ENCODE measurements at regions not wholly inside any gene's neighbourhood (a gene's known extent, or its start where the extent isn't known, plus 50 kb on each side); places are given as distances from the start of the nearest gene placed in this dataset.

- ATAC-seq, result no peak
- intact Hi-C loops (cut with micrococcal nuclease), result no loop called here
- Histone ChIP-seq H3K27me3 (ENCODE audit: control insufficient read depth, insufficient read depth, low read length) (peaks cover 2% of the 10 kb centered on the region), H3K9me3 (ENCODE audit: control insufficient read depth, insufficient read depth, low read length) (no peaks in the 10 kb centered on the region), H3K4me1 (ENCODE audit: control insufficient read depth, insufficient read depth, low read length) (no peaks in the 10 kb centered on the region), H3K27ac (ENCODE audit: low read length) (no peak overlapping the region), H3K4me3 (ENCODE audit: low read length) (no peak overlapping the region), H3K36me3 (ENCODE audit: control insufficient read depth, insufficient read depth, low read length) (no peaks in the 10 kb centered on the region)
- Mint-ChIP-seq H3K4me3 (no peak overlapping the region), H3K9me3 (peaks cover 2 to 4% of the 10 kb centered on the region in 2 donors), H3K27me3 (ENCODE audit: low read depth in 2 of 2) (peaks cover 28 to 49% of the 10 kb centered on the region in 2 donors), H3K27ac (no peak overlapping the region), H3K4me1 (no peaks in the 10 kb centered on the region), H3K36me3 (peaks cover 14% of the 10 kb centered on the region)
- WGBS (ENCODE audit: insufficient coverage), result 0% methylated on average over 1 of the region's 1 CpG
- TF ChIP-seq CTCF (IDR thresholded peaks at IDR 0.05), result no peak
- no peak for DNase-seq
These were observed 138.5 kb upstream of the S1PR3 start for GRCh38 chr9:88852794-88853193.

GRCh38 chr9:88870627-88871026 lies 120.6 kb upstream of the S1PR3 start:
- Histone ChIP-seq H3K27ac (ENCODE audit: low read length) (no peak overlapping the region), H3K4me1 (ENCODE audit: control insufficient read depth, insufficient read depth, low read length) (no peaks in the 10 kb centered on the region), H3K36me3 (ENCODE audit: control insufficient read depth, insufficient read depth, low read length) (no peaks in the 10 kb centered on the region), H3K9me3 (ENCODE audit: control insufficient read depth, insufficient read depth, low read length) (no peaks in the 10 kb centered on the region), H3K27me3 (ENCODE audit: control insufficient read depth, insufficient read depth, low read length) (peaks cover 5% of the 10 kb centered on the region), H3K4me3 (ENCODE audit: low read length) (no peak overlapping the region)
- peaks cover 4 to 6% of the 10 kb centered on the region in 2 donors for H3K9me3 Mint-ChIP-seq
- H3K36me3 Mint-ChIP-seq, result no peaks in the 10 kb centered on the region
- no peak overlapping the region for H3K27ac Mint-ChIP-seq
- no peak for DNase-seq
- peaks cover 9 to 39% of the 10 kb centered on the region in 2 donors for H3K27me3 Mint-ChIP-seq (ENCODE audit: low read depth in 2 of 2)
- intact Hi-C loops (cut with micrococcal nuclease), result no loop called here
- TF ChIP-seq CTCF (IDR thresholded peaks at IDR 0.05), result no peak
- 82% methylated on average over 5 of the region's 5 CpGs for WGBS (ENCODE audit: insufficient coverage)
- H3K4me1 Mint-ChIP-seq, result no peaks in the 10 kb centered on the region
- no peak overlapping the region for H3K4me3 Mint-ChIP-seq
- ATAC-seq, result no peak

- Mint-ChIP-seq H3K36me3 (no peaks in the 10 kb centered on the region), H3K27me3 (ENCODE audit: low read depth in 2 of 2) (peaks cover 9 to 33% of the 10 kb centered on the region in 2 donors), H3K9me3 (peaks cover 4 to 6% of the 10 kb centered on the region in 2 donors), H3K27ac (no peak overlapping the region), H3K4me3 (no peak overlapping the region), H3K4me1 (no peaks in the 10 kb centered on the region)
- DNase-seq, result no peak
- H3K9me3 ChIP-seq (ENCODE audit: control insufficient read depth, insufficient read depth, low read length), result no peaks in the 10 kb centered on the region
- WGBS (ENCODE audit: insufficient coverage), result 91% methylated on average over 8 of the region's 8 CpGs
- H3K4me1 ChIP-seq (ENCODE audit: control insufficient read depth, insufficient read depth, low read length), result no peaks in the 10 kb centered on the region
- intact Hi-C loops (cut with micrococcal nuclease), result no loop called here
- no peak overlapping the region for H3K27ac ChIP-seq (ENCODE audit: low read length)
- no peak overlapping the region for H3K4me3 ChIP-seq (ENCODE audit: low read length)
- H3K36me3 ChIP-seq (ENCODE audit: control insufficient read depth, insufficient read depth, low read length), result no peaks in the 10 kb centered on the region
- no peak for ATAC-seq
- H3K27me3 ChIP-seq (ENCODE audit: control insufficient read depth, insufficient read depth, low read length), result peaks cover 3% of the 10 kb centered on the region
- no peak for TF ChIP-seq CTCF (IDR thresholded peaks at IDR 0.05)
These were observed 119.6 kb upstream of the S1PR3 start for GRCh38 chr9:88871669-88872068.

GRCh38 chr9:88872192-88872946 lies 118.9 kb upstream of the S1PR3 start:
- H3K4me3 ChIP-seq (ENCODE audit: low read length), result no peak overlapping the region
- Mint-ChIP-seq H3K9me3 (peaks cover 4 to 6% of the 10 kb centered on the region in 2 donors), H3K4me3 (no peak overlapping the region), H3K27ac (no peak overlapping the region), H3K4me1 (no peaks in the 10 kb centered on the region), H3K27me3 (ENCODE audit: low read depth in 2 of 2) (peaks cover 9 to 34% of the 10 kb centered on the region in 2 donors), H3K36me3 (no peaks in the 10 kb centered on the region)
- no peaks in the 10 kb centered on the region for H3K36me3 ChIP-seq (ENCODE audit: control insufficient read depth, insufficient read depth, low read length)
- no peaks in the 10 kb centered on the region for H3K4me1 ChIP-seq (ENCODE audit: control insufficient read depth, insufficient read depth, low read length)
- WGBS (ENCODE audit: insufficient coverage), result 88% methylated on average over 3 of the region's 3 CpGs
- no peak for ATAC-seq
- DNase-seq, result no peak
- H3K27me3 ChIP-seq (ENCODE audit: control insufficient read depth, insufficient read depth, low read length), result peaks cover 3% of the 10 kb centered on the region
- H3K27ac ChIP-seq (ENCODE audit: low read length), result no peak overlapping the region
- no peaks in the 10 kb centered on the region for H3K9me3 ChIP-seq (ENCODE audit: control insufficient read depth, insufficient read depth, low read length)
- no peak for TF ChIP-seq CTCF (IDR thresholded peaks at IDR 0.05)
- intact Hi-C loops (cut with micrococcal nuclease), result no loop called here
